ENCODE measurements at regions not wholly inside any gene's neighbourhood (a gene's known extent, or its start where the extent isn't known, plus 50 kb on each side); places are given as distances from the start of the nearest gene placed in this dataset.
"Not testable (repeated sequence)": the region's sequence is repeated elsewhere in the genome, so short reads cannot be mapped to it uniquely, and the experiment has no call there.

DNA sequence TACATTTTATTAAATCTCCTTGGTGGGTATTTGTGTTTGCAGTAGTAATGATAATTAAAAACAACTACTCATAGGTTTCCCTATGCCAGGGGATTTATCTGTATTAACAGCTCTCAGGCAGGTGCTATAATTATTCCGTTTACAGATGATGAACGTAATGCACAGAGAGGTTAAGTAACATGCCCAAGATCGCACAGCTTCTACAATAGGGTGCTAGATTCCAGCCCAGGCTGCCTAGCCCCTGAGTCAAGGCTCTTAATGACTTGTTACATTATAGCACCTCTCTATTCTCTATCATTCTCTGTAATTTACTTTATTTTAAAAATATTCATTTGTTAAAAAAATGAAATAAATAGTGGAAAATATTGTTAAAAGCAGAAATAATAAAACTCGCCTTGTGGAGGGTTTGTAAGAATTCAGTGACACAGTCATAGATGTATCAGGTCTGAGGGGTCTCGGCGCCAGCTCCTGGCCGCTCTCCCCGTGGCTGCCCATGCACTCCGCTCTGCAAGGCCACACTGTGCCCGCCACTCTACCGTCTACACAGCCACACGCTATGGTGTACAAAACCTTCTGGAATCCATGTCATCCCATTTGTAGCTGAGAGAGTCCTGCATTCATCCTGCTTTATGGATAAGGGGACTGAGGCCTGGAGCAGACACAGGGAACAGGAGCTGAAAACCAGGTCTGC, 562.2 kb downstream of the MATN1 start:
- TF ChIP-seq, protein P1, sequence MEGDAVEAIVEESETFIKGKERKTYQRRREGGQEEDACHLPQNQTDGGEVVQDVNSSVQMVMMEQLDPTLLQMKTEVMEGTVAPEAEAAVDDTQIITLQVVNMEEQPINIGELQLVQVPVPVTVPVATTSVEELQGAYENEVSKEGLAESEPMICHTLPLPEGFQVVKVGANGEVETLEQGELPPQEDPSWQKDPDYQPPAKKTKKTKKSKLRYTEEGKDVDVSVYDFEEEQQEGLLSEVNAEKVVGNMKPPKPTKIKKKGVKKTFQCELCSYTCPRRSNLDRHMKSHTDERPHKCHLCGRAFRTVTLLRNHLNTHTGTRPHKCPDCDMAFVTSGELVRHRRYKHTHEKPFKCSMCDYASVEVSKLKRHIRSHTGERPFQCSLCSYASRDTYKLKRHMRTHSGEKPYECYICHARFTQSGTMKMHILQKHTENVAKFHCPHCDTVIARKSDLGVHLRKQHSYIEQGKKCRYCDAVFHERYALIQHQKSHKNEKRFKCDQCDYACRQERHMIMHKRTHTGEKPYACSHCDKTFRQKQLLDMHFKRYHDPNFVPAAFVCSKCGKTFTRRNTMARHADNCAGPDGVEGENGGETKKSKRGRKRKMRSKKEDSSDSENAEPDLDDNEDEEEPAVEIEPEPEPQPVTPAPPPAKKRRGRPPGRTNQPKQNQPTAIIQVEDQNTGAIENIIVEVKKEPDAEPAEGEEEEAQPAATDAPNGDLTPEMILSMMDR (IDR thresholded peaks at IDR 0.05; ENCODE audit: control insufficient read depth, insufficient read depth, low read depth, low read length, missing control alignments): no peak
- no peak for DNase-seq (ENCODE audit: low read depth)

DNA sequence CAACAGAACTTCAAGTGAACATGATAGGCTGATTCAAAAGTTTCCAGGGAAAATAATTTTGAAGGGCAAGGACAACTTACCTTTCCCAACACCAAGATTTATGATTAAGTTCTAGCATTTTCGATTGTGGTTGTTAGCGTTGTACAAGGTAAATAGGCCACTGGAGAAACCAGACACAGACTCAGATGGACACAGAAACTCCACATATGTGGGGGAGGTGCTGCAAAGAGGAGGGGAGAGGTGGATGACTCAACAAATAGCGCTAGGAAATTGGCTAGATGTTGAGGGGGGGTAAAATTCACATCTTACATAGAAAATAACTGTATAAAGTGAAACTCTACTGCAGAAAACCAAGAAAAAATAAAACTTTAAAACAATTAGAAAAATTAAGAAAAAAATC, 564.4 kb downstream of the MATN1 start:
- no peak overlapping the region for H3K4me3 ChIP-seq (ENCODE audit: control insufficient read depth, low read depth, low read length)
- TF ChIP-seq, protein P1 (IDR thresholded peaks at IDR 0.05; ENCODE audit: control insufficient read depth, insufficient read depth, low read depth, low read length, missing control alignments): no peak
- DNase-seq (ENCODE audit: low read depth): no peak

More for the DNA sequence above, 562.2 kb downstream of the MATN1 start:
- H3K4me3 ChIP-seq (ENCODE audit: control insufficient read depth, low read depth, low read length): no peak overlapping the region

DNA sequence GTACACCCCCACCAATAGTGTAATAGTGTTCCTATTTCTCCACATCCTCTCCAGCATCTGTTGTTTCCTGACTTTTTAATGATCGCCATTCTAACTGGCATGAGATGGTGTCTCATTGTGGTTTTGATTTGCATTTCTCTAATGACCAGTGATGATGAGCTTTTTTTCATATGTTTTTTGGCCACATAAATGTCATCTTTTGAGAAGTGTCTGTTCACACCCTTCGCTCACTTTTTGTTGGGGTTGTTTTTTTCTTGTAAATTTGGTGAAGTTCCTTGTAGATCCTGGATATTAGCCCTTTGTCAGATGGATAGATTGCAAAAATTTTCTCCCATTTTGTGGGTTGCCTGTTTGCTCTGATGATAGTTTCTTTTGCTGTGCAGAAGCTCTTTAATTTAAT, 567.7 kb downstream of the MATN1 start:
- DNase-seq (ENCODE audit: low read depth); H3K4me3 ChIP-seq (ENCODE audit: control insufficient read depth, low read depth, low read length): not testable (repeated sequence)

DNA sequence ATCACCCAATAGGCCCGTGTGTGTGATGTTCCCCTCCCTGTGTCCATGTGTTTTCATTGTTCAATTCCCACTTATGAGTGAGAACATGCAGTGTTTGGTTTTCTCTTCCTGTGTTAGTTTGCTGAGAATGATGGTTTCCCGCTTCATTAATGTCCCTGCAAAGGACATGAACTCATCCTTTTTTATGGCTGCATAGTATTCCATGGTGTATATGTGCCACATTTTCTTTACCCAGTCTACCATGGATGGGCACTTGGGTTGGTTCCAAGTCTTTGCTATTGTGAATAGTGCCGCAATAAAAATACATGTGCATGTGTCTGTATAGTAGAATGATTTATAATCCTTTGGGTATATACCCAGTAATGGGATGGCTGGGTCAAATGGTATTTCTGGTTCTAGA, 568.1 kb downstream of the MATN1 start:
- not testable (repeated sequence) for H3K4me3 ChIP-seq (ENCODE audit: control insufficient read depth, low read depth, low read length); DNase-seq (ENCODE audit: low read depth)

DNA sequence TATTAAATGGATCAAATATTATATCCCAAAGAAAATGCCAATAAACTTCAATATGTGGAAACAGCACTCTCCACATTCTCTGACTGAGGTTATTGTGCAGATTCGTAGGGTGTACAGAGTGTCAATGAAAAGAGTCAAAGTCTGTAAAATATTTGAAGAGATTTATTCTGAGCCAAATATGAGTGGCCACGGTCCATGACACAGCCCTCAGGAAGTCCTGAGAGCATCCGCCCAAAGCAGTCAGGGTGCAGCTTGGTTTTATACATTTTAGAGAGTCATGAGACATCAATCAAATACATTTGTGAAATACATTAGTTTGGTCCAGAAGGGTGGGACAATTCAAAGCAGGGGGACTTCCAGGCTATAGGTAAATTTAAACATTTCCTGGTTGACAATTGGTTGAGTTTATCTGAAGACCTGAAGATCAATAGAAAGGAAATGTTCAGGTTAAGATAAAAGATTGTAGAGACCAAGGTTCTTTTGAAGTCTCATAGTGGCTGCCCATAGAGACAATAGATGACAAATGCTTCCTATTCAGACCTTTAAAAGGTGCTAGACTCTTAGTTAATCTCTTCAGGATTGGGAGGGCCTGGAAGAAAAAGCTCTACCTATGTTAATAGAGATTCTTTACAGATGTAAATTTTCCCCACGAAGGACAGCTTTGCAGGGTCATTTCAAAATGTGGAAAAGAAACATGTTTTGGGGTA, 569.5 kb downstream of the MATN1 start:
- H3K4me3 ChIP-seq (ENCODE audit: control insufficient read depth, low read depth, low read length): no peak overlapping the region
- no peak for DNase-seq (ENCODE audit: low read depth)
- TF ChIP-seq, protein P1 (IDR thresholded peaks at IDR 0.05; ENCODE audit: control insufficient read depth, insufficient read depth, low read depth, low read length, missing control alignments): no peak

DNA sequence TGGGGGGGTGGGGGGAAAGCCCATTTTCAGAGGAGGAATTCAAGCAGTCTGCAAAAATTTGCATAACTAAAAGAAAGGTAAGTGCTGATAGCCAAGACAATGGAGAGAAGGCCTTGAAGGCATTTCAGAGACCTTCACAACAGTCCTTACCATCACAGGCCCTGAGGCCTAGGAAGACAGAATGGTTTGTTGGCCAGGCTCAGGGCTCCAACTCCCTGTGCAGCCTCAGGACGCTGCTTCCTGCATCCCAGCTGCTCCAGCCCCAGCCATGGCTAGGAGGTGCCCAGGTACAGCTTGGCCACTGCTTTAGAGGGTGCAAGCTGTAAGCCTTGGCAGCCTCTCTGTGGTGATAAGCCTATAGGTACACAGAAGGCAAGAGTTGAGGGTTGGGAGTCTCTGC, 571.6 kb downstream of the MATN1 start:
- TF ChIP-seq, protein P1 (IDR thresholded peaks at IDR 0.05; ENCODE audit: control insufficient read depth, insufficient read depth, low read depth, low read length, missing control alignments): no peak
- no peak overlapping the region for H3K4me3 ChIP-seq (ENCODE audit: control insufficient read depth, low read depth, low read length)
- DNase-seq (ENCODE audit: low read depth): no peak

DNA sequence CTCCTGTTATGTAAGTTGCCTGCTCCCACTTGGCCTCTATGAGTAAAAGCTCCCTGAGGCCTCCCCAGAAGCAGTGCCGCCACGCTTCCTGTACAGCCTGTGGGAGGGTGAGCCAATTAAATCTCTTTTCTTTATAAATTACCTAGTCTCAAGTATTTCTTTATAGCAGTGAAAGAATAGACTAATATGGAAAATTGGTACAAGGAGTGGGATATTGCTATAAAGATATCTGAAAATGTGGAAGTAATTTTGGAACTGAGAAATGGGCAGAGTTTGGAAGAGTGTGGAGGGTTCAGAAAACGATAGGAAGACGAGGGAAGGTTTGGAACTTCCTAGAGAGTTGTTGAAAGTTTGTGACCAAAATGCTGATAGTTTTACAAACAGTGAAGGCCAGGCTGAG, 572.3 kb downstream of the MATN1 start:
- H3K4me3 ChIP-seq (ENCODE audit: control insufficient read depth, low read depth, low read length): no peak overlapping the region
- TF ChIP-seq, protein P1 (IDR thresholded peaks at IDR 0.05; ENCODE audit: control insufficient read depth, insufficient read depth, low read depth, low read length, missing control alignments): no peak
- no peak for DNase-seq (ENCODE audit: low read depth)

Measured in AG09309 (cell line).